ENCODE measurements at regions not wholly inside any gene's neighbourhood (a gene's known extent, or its start where the extent isn't known, plus 50 kb on each side); places are given as distances from the start of the nearest gene placed in this dataset.
"Not testable (repeated sequence)": the region's sequence is repeated elsewhere in the genome, so short reads cannot be mapped to it uniquely, and the experiment has no call there.

DNA sequence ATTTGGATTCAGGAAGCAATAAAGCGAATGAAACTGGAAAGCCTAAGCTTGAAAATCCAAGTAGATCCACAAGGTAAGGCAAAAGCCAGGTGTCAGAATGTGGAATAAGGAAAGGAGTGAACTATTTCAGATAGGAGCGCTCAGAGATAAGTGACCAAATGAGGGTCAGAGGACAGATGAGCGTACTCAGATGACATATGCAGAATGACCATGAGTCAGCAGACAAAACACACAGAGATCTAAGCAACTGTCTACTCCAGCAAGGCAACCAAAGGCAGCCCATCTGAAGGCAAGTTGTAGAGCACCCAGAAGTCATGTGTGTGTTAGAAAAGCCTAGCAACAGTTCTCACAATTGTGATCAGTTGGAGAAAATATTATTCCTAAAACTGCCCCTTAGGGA is 548.4 kb upstream of the FSHR start:
- Histone ChIP-seq H3K27me3 (ENCODE audit: control insufficient read depth, insufficient read depth, low read length) (no peaks in the 10 kb centered on the region), H3K36me3 (ENCODE audit: control insufficient read depth, insufficient read depth, low read length) (no peaks in the 10 kb centered on the region), H3K4me3 (ENCODE audit: low read depth, low read length) (no peak overlapping the region)
- no peak for DNase-seq (ENCODE audit: low read depth)
- TF ChIP-seq, protein P1, sequence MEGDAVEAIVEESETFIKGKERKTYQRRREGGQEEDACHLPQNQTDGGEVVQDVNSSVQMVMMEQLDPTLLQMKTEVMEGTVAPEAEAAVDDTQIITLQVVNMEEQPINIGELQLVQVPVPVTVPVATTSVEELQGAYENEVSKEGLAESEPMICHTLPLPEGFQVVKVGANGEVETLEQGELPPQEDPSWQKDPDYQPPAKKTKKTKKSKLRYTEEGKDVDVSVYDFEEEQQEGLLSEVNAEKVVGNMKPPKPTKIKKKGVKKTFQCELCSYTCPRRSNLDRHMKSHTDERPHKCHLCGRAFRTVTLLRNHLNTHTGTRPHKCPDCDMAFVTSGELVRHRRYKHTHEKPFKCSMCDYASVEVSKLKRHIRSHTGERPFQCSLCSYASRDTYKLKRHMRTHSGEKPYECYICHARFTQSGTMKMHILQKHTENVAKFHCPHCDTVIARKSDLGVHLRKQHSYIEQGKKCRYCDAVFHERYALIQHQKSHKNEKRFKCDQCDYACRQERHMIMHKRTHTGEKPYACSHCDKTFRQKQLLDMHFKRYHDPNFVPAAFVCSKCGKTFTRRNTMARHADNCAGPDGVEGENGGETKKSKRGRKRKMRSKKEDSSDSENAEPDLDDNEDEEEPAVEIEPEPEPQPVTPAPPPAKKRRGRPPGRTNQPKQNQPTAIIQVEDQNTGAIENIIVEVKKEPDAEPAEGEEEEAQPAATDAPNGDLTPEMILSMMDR (IDR thresholded peaks at IDR 0.05; ENCODE audit: insufficient read depth, low read length, poor library complexity, severe bottlenecking), result no peak

DNA sequence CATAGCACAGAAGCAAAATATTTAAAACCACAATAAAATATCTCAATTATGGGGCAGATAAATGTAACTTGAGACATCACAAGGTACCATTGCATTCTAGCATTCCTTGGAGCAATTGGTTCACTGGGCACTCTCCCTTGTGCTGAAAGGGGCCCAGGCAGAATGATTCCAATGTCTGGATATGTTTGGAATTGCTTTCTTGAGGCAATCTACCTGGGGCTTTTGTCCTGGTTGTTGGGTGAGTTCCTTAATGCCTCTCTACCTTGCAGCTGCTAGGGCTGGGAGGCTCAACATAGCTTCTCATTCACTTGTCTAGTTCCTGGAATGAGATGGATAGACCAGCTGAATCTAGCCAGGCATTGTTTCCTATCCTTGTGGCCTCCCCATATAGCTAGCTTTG is 539.6 kb upstream of the FSHR start:
- Histone ChIP-seq H3K36me3 (ENCODE audit: control insufficient read depth, insufficient read depth, low read length) (no peaks in the 10 kb centered on the region), H3K27me3 (ENCODE audit: control insufficient read depth, insufficient read depth, low read length) (no peaks in the 10 kb centered on the region), H3K4me3 (ENCODE audit: low read depth, low read length) (no peak overlapping the region)
- no peak for DNase-seq (ENCODE audit: low read depth)
- TF ChIP-seq, protein P1 (IDR thresholded peaks at IDR 0.05; ENCODE audit: insufficient read depth, low read length, poor library complexity, severe bottlenecking), result no peak

DNA sequence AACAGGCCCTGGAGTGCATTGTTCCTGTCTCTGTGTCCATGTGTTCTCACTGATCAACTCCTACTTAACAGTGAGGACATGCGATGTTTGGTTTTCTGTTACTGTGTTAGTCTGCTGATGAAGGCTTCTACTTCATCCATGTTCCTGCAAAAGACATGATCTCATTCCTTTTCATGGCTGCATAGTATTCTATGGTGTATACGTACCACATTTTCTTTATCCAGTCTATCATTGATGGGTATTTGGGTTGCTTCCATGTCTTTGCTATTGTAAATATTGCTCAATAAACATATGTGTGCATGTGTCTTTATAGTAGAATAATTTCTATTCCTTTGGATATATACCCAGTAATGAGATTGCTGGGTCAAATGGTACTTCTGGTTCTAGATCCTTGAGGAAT is 537.7 kb upstream of the FSHR start:
- H3K27me3 ChIP-seq (ENCODE audit: control insufficient read depth, insufficient read depth, low read length); H3K4me3 ChIP-seq (ENCODE audit: low read depth, low read length); DNase-seq (ENCODE audit: low read depth): not testable (repeated sequence)

DNA sequence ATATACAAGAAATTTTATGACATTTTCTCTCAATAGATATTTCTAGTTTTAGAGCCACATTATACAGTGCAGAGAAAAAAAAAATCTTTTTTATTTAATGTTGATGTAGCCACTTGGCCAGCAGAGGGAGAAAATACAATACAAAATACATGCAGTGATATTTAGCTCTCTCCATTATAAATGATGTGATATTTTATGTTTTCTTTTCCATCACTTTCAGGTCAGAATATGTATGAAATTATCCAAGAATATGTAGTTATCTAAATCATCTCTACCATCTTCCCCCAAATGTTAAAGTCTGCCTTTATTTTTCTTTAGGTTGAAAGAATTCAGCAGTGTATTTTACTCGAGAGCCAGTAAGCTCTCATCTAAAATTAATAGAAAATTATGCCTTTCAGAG is 533.6 kb upstream of the FSHR start:
- TF ChIP-seq, protein P1 (IDR thresholded peaks at IDR 0.05; ENCODE audit: insufficient read depth, low read length, poor library complexity, severe bottlenecking), result peak; percentile 23
- no peak for DNase-seq (ENCODE audit: low read depth)
- Histone ChIP-seq H3K27me3 (ENCODE audit: control insufficient read depth, insufficient read depth, low read length) (no peaks in the 10 kb centered on the region), H3K4me3 (ENCODE audit: low read depth, low read length) (no peak overlapping the region), H3K36me3 (ENCODE audit: control insufficient read depth, insufficient read depth, low read length) (no peaks in the 10 kb centered on the region)

More for the DNA sequence above, 537.7 kb upstream of the FSHR start:
- not testable (repeated sequence) for H3K36me3 ChIP-seq (ENCODE audit: control insufficient read depth, insufficient read depth, low read length)

DNA sequence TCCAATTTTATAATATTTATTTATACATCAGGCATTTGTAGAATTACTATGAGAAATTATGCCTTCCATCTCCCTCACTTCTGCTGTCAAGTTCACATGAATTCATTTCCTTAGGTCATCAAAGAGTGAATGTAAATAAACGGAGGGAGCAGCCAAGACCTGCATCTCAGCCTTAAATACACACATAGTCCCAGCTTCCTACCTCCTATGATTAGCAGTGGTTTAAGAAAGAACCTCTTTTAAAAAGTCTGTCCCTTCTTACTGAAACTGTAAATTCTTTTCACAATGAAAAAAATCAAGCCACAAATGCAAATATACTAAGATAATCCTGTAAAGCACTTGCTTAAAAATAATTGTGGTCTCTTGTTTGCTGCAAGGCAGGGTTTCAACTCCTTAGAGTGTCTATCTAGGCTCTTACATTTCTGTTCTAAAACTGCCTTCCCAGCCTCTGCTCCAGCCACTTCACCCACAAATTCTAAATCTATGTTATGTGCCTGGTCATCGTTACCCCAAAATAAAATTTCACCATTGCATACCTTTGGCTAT is 532.7 kb upstream of the FSHR start:
- Histone ChIP-seq H3K4me3 (ENCODE audit: low read depth, low read length) (no peak overlapping the region), H3K36me3 (ENCODE audit: control insufficient read depth, insufficient read depth, low read length) (no peaks in the 10 kb centered on the region), H3K27me3 (ENCODE audit: control insufficient read depth, insufficient read depth, low read length) (no peaks in the 10 kb centered on the region)
- DNase-seq (ENCODE audit: low read depth), result no peak
- TF ChIP-seq, protein P1 (IDR thresholded peaks at IDR 0.05; ENCODE audit: insufficient read depth, low read length, poor library complexity, severe bottlenecking), result no peak

DNA sequence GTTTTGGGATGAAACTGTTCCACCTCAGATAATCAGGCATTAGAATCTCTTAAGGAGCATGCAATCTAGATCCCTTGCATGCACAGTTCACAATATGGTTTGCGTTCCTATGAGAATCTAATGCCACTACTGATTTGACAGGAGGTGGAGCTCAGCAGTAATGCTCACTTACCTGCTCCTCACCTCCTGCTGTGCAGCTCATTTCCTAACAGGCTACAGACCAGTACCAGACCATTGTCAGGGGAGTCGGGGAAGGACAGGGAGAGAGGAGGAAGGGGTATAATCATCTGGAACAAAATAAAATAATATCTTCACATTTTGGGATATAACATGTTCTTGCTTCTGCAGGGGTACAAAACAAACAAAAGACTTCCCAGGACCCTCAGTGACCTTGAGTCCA is 532.0 kb upstream of the FSHR start:
- no peak overlapping the region for H3K4me3 ChIP-seq (ENCODE audit: low read depth, low read length)
- H3K36me3 ChIP-seq (ENCODE audit: control insufficient read depth, insufficient read depth, low read length), result no peaks in the 10 kb centered on the region
- DNase-seq (ENCODE audit: low read depth), result no peak
- TF ChIP-seq, protein P1 (IDR thresholded peaks at IDR 0.05; ENCODE audit: insufficient read depth, low read length, poor library complexity, severe bottlenecking), result no peak
- H3K27me3 ChIP-seq (ENCODE audit: control insufficient read depth, insufficient read depth, low read length), result no peaks in the 10 kb centered on the region

Measured in kidney epithelial cell (primary cell).